ENCODE measurements at regions not wholly inside any gene's neighbourhood (a gene's known extent, or its start where the extent isn't known, plus 50 kb on each side); places are given as distances from the start of the nearest gene placed in this dataset.

DNA sequence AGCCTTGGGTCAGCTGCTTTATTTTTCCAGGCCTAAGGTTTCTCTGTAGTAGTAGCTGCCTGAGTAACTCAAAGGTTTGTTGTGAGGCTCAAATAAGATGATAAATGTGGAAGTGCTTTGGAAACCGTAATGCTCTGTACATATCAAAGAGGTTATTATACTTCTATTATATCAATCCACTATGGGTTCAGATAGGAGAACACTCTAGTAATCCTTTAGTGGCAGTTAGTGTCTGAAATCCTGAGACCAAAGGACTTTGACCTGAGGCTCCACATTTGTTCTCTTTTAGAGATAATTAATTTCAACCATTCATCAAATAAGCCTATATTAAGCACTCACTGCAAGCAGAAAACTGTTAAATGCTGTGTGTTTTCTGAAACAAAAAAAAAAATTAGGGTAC is 128.6 kb upstream of the BCL6 start:
- TF ChIP-seq, protein P1, sequence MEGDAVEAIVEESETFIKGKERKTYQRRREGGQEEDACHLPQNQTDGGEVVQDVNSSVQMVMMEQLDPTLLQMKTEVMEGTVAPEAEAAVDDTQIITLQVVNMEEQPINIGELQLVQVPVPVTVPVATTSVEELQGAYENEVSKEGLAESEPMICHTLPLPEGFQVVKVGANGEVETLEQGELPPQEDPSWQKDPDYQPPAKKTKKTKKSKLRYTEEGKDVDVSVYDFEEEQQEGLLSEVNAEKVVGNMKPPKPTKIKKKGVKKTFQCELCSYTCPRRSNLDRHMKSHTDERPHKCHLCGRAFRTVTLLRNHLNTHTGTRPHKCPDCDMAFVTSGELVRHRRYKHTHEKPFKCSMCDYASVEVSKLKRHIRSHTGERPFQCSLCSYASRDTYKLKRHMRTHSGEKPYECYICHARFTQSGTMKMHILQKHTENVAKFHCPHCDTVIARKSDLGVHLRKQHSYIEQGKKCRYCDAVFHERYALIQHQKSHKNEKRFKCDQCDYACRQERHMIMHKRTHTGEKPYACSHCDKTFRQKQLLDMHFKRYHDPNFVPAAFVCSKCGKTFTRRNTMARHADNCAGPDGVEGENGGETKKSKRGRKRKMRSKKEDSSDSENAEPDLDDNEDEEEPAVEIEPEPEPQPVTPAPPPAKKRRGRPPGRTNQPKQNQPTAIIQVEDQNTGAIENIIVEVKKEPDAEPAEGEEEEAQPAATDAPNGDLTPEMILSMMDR (IDR thresholded peaks at IDR 0.05): no peak
- TF ChIP-seq POLR2AphosphoS5 (IDR thresholded peaks at IDR 0.05; ENCODE audit: low read depth, low read length): no peak
- TF ChIP-seq, protein P2, sequence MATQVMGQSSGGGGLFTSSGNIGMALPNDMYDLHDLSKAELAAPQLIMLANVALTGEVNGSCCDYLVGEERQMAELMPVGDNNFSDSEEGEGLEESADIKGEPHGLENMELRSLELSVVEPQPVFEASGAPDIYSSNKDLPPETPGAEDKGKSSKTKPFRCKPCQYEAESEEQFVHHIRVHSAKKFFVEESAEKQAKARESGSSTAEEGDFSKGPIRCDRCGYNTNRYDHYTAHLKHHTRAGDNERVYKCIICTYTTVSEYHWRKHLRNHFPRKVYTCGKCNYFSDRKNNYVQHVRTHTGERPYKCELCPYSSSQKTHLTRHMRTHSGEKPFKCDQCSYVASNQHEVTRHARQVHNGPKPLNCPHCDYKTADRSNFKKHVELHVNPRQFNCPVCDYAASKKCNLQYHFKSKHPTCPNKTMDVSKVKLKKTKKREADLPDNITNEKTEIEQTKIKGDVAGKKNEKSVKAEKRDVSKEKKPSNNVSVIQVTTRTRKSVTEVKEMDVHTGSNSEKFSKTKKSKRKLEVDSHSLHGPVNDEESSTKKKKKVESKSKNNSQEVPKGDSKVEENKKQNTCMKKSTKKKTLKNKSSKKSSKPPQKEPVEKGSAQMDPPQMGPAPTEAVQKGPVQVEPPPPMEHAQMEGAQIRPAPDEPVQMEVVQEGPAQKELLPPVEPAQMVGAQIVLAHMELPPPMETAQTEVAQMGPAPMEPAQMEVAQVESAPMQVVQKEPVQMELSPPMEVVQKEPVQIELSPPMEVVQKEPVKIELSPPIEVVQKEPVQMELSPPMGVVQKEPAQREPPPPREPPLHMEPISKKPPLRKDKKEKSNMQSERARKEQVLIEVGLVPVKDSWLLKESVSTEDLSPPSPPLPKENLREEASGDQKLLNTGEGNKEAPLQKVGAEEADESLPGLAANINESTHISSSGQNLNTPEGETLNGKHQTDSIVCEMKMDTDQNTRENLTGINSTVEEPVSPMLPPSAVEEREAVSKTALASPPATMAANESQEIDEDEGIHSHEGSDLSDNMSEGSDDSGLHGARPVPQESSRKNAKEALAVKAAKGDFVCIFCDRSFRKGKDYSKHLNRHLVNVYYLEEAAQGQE (IDR thresholded peaks at IDR 0.05; ENCODE audit: insufficient read depth in 1 of 2, low read depth in 2 of 2, low read length in 1 of 2): no peak

Measured in Panc1 (cell line).